ENCODE measurements at regions not wholly inside any gene's neighbourhood (a gene's known extent, or its start where the extent isn't known, plus 50 kb on each side); places are given as distances from the start of the nearest gene placed in this dataset.

- TF ChIP-seq POLR2A (IDR thresholded peaks at IDR 0.05; ENCODE audit: low read depth, low read length) (no peak), POLR2AphosphoS5 (IDR thresholded peaks at IDR 0.05; ENCODE audit: low read depth, low read length) (no peak), TAF1 (IDR thresholded peaks at IDR 0.05; ENCODE audit: low read depth, low read length) (no peak), SPI1 (IDR thresholded peaks at IDR 0.05; ENCODE audit: low read depth, low read length) (no peak)
Observed at GRCh38 chr16:80040814-80041213, 440.3 kb upstream of the MAF start.
